ENCODE measurements at regions not wholly inside any gene's neighbourhood (a gene's known extent, or its start where the extent isn't known, plus 50 kb on each side); places are given as distances from the start of the nearest gene placed in this dataset.
"Not testable (repeated sequence)": the region's sequence is repeated elsewhere in the genome, so short reads cannot be mapped to it uniquely, and the experiment has no call there.

GRCh38 chr5:93235761-93236160 is 345.3 kb downstream of the NR2F1-AS1 start:
- no peak for DNase-seq (ENCODE audit: low spot score)
- ATAC-seq (ENCODE audit: low FRiP score) = no peak
- no peak for TF ChIP-seq CTCF (IDR thresholded peaks at IDR 0.05)

GRCh38 chr5:93226202-93226735 is 354.8 kb downstream of the NR2F1-AS1 start:
- DNase-seq (ENCODE audit: low spot score) (no peak), ATAC-seq (ENCODE audit: low FRiP score) (no peak)
- no peak for TF ChIP-seq CTCF (IDR thresholded peaks at IDR 0.05)

GRCh38 chr5:93225748-93226147 is 355.3 kb downstream of the NR2F1-AS1 start:
- ATAC-seq (ENCODE audit: low FRiP score) (no peak), DNase-seq (ENCODE audit: low spot score) (no peak)
- TF ChIP-seq CTCF (IDR thresholded peaks at IDR 0.05) = no peak

GRCh38 chr5:93224624-93225023 is 356.4 kb downstream of the NR2F1-AS1 start:
- no peak for TF ChIP-seq CTCF (IDR thresholded peaks at IDR 0.05)
- DNase-seq (ENCODE audit: low spot score) (no peak), ATAC-seq (ENCODE audit: low FRiP score) (no peak)

- DNase-seq (ENCODE audit: low spot score) (no peak), ATAC-seq (ENCODE audit: low FRiP score) (no peak)
- no peak for TF ChIP-seq CTCF (IDR thresholded peaks at IDR 0.05)
Observed at GRCh38 chr5:93221773-93222172, 359.2 kb downstream of the NR2F1-AS1 start.

GRCh38 chr5:93220431-93220830 is 360.6 kb downstream of the NR2F1-AS1 start:
- ATAC-seq (ENCODE audit: low FRiP score) (no peak), DNase-seq (ENCODE audit: low spot score) (no peak)
- no peak for TF ChIP-seq CTCF (IDR thresholded peaks at IDR 0.05)

GRCh38 chr5:93219641-93220145 is 361.3 kb downstream of the NR2F1-AS1 start:
- ATAC-seq (ENCODE audit: low FRiP score) = no peak
- no peak for TF ChIP-seq CTCF (IDR thresholded peaks at IDR 0.05)
- no peak for DNase-seq (ENCODE audit: low spot score)

- not testable (repeated sequence) for DNase-seq (ENCODE audit: low spot score); ATAC-seq (ENCODE audit: low FRiP score)
Observed at GRCh38 chr5:93213111-93213794, 367.8 kb downstream of the NR2F1-AS1 start.
